ENCODE measurements at regions not wholly inside any gene's neighbourhood (a gene's known extent, or its start where the extent isn't known, plus 50 kb on each side); places are given as distances from the start of the nearest gene placed in this dataset.
A peak's percentile ranks its signal among the peaks of the same experiment; 100 is the strongest.

DNA sequence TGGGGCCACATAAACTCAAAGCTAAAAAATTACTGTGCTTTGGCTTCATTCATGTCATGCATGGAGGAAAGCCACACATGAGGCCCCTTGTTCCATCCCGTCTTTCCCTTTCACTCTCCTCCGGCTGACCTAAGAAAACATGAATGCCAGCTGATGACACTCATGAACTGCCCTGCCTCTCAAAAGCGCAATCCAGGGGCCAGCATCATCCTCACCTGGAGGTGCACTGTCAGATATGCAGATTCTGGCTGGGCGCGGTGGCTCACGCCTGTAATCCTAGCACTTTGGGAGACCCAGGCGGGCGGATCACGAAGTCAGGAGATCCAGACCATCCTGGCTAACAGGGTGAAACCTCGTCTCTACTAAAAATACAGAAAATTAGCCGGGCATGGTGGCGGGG, 116.1 kb upstream of the FOXN3 start:
- H3K36me3 Mint-ChIP-seq = peaks cover 29 to 40% of the 10 kb centered on the region in 2 donors
- H3K9me3 ChIP-seq (replicated peaks in 1 of 2; ENCODE audit: control insufficient read depth in 1 of 2, insufficient read depth in 1 of 2, low read length in 2 of 2) = no peaks in the 10 kb centered on the region
- peaks cover 38% of the 10 kb centered on the region for H4K20me1 ChIP-seq (ENCODE audit: insufficient read depth, low read length)
- peaks cover 6% of the 10 kb centered on the region for H3K4me1 Mint-ChIP-seq
- H3K9ac ChIP-seq (ENCODE audit: insufficient read depth, low read length, poor library complexity, severe bottlenecking) = no peak overlapping the region
- H2AFZ ChIP-seq (ENCODE audit: insufficient read depth, low read depth, low read length, poor library complexity, severe bottlenecking) = no peak overlapping the region
- no peaks in the 10 kb centered on the region for H3K4me1 ChIP-seq (ENCODE audit: control insufficient read depth in 1 of 2, insufficient read depth in 2 of 2, low read length in 2 of 2)
- intact Hi-C loops (cut with micrococcal nuclease) = no loop called here
- H3K4me2 ChIP-seq (replicated peaks; ENCODE audit: extremely low read depth, low read length, poor library complexity, severe bottlenecking) = no peak overlapping the region
- no peak for DNase-seq
- H3K27ac Mint-ChIP-seq = no peak overlapping the region
- H3K4me3 Mint-ChIP-seq = no peak overlapping the region
- H3K27ac ChIP-seq (ENCODE audit: low read depth in 1 of 2, low read length in 2 of 2) = no peak overlapping the region
- peaks cover 41% of the 10 kb centered on the region for H3K79me2 ChIP-seq (ENCODE audit: insufficient read depth, low read length)
- TF ChIP-seq, protein P1, sequence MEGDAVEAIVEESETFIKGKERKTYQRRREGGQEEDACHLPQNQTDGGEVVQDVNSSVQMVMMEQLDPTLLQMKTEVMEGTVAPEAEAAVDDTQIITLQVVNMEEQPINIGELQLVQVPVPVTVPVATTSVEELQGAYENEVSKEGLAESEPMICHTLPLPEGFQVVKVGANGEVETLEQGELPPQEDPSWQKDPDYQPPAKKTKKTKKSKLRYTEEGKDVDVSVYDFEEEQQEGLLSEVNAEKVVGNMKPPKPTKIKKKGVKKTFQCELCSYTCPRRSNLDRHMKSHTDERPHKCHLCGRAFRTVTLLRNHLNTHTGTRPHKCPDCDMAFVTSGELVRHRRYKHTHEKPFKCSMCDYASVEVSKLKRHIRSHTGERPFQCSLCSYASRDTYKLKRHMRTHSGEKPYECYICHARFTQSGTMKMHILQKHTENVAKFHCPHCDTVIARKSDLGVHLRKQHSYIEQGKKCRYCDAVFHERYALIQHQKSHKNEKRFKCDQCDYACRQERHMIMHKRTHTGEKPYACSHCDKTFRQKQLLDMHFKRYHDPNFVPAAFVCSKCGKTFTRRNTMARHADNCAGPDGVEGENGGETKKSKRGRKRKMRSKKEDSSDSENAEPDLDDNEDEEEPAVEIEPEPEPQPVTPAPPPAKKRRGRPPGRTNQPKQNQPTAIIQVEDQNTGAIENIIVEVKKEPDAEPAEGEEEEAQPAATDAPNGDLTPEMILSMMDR (IDR thresholded peaks at IDR 0.05) = no peak
- WGBS (ENCODE audit: insufficient coverage) = 98% methylated on average over 9 of the region's 12 CpGs
- no peak overlapping the region for H3K4me3 ChIP-seq (replicated peaks in 1 of 3; ENCODE audit: low read depth in 2 of 3, low read length in 3 of 3)
- peaks cover 2 to 5% (median 3%) of the 10 kb centered on the region in 7 donors for H3K9me3 Mint-ChIP-seq
- H3K36me3 ChIP-seq (replicated peaks in 1 of 2; ENCODE audit: control insufficient read depth in 1 of 2, insufficient read depth in 2 of 2, low read length in 2 of 2) = peaks cover 0 to 7% of the 10 kb centered on the region in 2 donors
- no peaks in the 10 kb centered on the region for H3K27me3 ChIP-seq (ENCODE audit: control insufficient read depth in 2 of 2, insufficient read depth in 2 of 2, low read length in 2 of 2)
- H3K27me3 Mint-ChIP-seq (ENCODE audit: low read depth in 3 of 3) = peaks cover 0 to 2% (median 0%) of the 10 kb centered on the region in 3 donors

DNA sequence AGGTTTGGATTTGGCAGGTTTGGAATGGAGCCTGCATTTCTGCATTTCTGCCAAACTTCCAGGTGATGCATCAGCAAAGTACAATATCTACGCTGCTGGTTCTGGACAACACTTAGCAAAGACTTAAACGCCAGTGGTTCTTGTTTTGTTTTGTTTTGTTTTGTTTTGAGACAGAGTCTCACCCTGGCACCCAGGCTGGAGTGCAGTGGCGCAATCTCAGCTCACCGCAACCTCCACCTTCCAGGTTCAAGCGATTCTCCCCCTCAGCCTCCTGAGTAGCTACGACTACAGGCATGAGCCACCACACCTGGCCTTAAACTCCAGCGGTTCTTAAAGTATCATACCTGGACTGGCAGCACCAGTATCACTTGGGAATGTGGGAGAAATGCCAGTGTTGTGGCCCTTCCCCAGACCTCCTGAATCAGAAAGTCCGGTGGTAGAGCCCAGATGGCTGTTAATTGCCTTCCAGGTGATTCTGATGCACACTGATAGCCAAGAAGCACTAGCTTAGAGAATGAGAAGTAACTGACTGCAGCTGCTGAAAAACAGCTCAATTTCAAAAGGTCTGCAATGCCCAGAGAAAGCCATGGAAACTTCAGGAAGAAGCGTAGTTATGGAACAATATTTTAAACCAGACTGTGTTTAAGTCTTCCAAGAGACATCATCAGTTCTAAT, 114.8 kb upstream of the FOXN3 start:
- H3K9me3 ChIP-seq (replicated peaks in 1 of 2; ENCODE audit: control insufficient read depth in 1 of 2, insufficient read depth in 1 of 2, low read length in 2 of 2) = no peaks in the 10 kb centered on the region
- no peaks in the 10 kb centered on the region for H3K4me1 ChIP-seq (ENCODE audit: control insufficient read depth in 1 of 2, insufficient read depth in 2 of 2, low read length in 2 of 2)
- peaks cover 37% of the 10 kb centered on the region for H3K79me2 ChIP-seq (ENCODE audit: insufficient read depth, low read length)
- H3K36me3 ChIP-seq (replicated peaks in 1 of 2; ENCODE audit: control insufficient read depth in 1 of 2, insufficient read depth in 2 of 2, low read length in 2 of 2) = peaks cover 0 to 7% of the 10 kb centered on the region in 2 donors
- DNase-seq = no peak
- H3K9ac ChIP-seq (ENCODE audit: insufficient read depth, low read length, poor library complexity, severe bottlenecking) = no peak overlapping the region
- H2AFZ ChIP-seq (ENCODE audit: insufficient read depth, low read depth, low read length, poor library complexity, severe bottlenecking) = no peak overlapping the region
- TF ChIP-seq, protein P1 (IDR thresholded peaks at IDR 0.05) = no peak
- intact Hi-C loops (cut with micrococcal nuclease) = no loop called here
- no peaks in the 10 kb centered on the region for H3K27me3 ChIP-seq (ENCODE audit: control insufficient read depth in 2 of 2, insufficient read depth in 2 of 2, low read length in 2 of 2)
- Mint-ChIP-seq H3K4me1 (peaks cover 8% of the 10 kb centered on the region), H3K9me3 (peaks cover 2 to 8% (median 3%) of the 10 kb centered on the region in 7 donors), H3K4me3 (no peak overlapping the region), H3K27ac (peak overlapping the region in 3 of 7 donors; percentile 28 to 50 (median 36)), H3K27me3 (ENCODE audit: low read depth in 3 of 3) (no peaks in the 10 kb centered on the region), H3K36me3 (peaks cover 25 to 32% of the 10 kb centered on the region in 2 donors)
- H3K4me2 ChIP-seq (replicated peaks; ENCODE audit: extremely low read depth, low read length, poor library complexity, severe bottlenecking) = no peak overlapping the region
- no peak overlapping the region for H3K27ac ChIP-seq (ENCODE audit: low read depth in 1 of 2, low read length in 2 of 2)
- H4K20me1 ChIP-seq (ENCODE audit: insufficient read depth, low read length) = peaks cover 28% of the 10 kb centered on the region
- WGBS (ENCODE audit: insufficient coverage) = 95% methylated on average over 6 of the region's 9 CpGs
- H3K4me3 ChIP-seq (replicated peaks in 1 of 3; ENCODE audit: low read depth in 2 of 3, low read length in 3 of 3) = no peak overlapping the region
